HCT116 (cell line): ENCODE measurements at regions not wholly inside any gene's neighbourhood (a gene's known extent, or its start where the extent isn't known, plus 50 kb on each side); places are given as distances from the start of the nearest gene placed in this dataset.
"Not testable (repeated sequence)": the region's sequence is repeated elsewhere in the genome, so short reads cannot be mapped to it uniquely, and the experiment has no call there.

Source experiments
- ATAC-seq: fragments of 200-7000 bp; cut with Tn5 transposase; 2 replicates; pipeline ENCODE4 v1.9.1; 2020; ENCODE audit warnings: mild to moderate bottlenecking, moderate library complexity
- BruUV-seq: library from RNA; stranded (reverse); fragments of 400-500 nt; replicated peaks from 2 replicates; lab custom pipeline; 2021; lab: Mats Ljungman, UMichigan
- CTCF ChIA-PET: fragments of 300-600 bp; sonication (Branson Sonifier 250); formaldehyde crosslinking; loops from one replicate; lab custom pipeline; 2021; ENCODE audit warnings: antibody characterized with exemption; lab: Charles Lee
- POLR2A ChIA-PET: fragments of 300-600, 350-600 bp; sonication (Branson Sonifier 250); formaldehyde crosslinking; loops from one replicate; lab custom pipeline; 2021; ENCODE audit warnings: antibody characterized with exemption; lab: Charles Lee
- RAD21 ChIA-PET, 2 experiments: fragments of 300-600 bp; sonication (Branson Sonifier 250); formaldehyde crosslinking; loops; one replicate each; lab custom pipeline; 2023; ENCODE audit warnings: low total read pairs in 2 of 2; ENCODE audit not compliant: uncharacterized antibody in 2 of 2, unreplicated experiment in 2 of 2, low non-redundant PET in 1 of 2; lab: Charles Lee
- DNase-seq: peaks from one replicate; pipeline ENCODE4 v3.0.0-alpha.2; 2010; ENCODE audit warnings: low read depth, low spot score
- H2AFZ ChIP-seq: fragments of 200-600 bp; shearing (Covaris generic), sonication (generic); 2 replicates; pipeline ENCODE4 v1.6.1; 2017; ENCODE audit warnings: low read depth, mixed run types, mixed read lengths, antibody characterized with exemption, low read length; ENCODE audit not compliant: poor library complexity, severe bottlenecking
- H3K27ac ChIP-seq: 2 replicates; pipeline ENCODE4 v1.5.1; 2012; ENCODE audit warnings: low read depth, low read length
- H3K27me3 ChIP-seq: fragments of 200-600 bp; sonication (generic); 2 replicates; pipeline ENCODE4 v1.6.1; 2016; ENCODE audit warnings: mixed run types, low read length, mixed read lengths; ENCODE audit not compliant: insufficient read depth
- H3K36me3 ChIP-seq, 2 experiments: fragments of 200-500 bp in 1 of 2; fragments of 200-600 bp in 1 of 2; sonication (Bioruptor generic) in 1 of 2; sonication (generic) in 1 of 2; 2 replicates each; pipeline versions ENCODE4 v1.5.1 to v1.6.1; 2014 to 2016; ENCODE audit warnings: low read length in 2 of 2, inconsistent platforms in 1 of 2, mixed read lengths in 1 of 2, mixed run types in 1 of 2; ENCODE audit not compliant: insufficient read depth in 2 of 2, control insufficient read depth in 1 of 2
- H3K4me1 ChIP-seq, 2 experiments: fragments of 200-600 bp in 1 of 2; sonication (generic) in 1 of 2; 2 replicates each; pipeline versions ENCODE4 v1.5.1 to v1.6.1; 2012 to 2017; ENCODE audit warnings: low read length in 2 of 2, inconsistent platforms in 1 of 2, mild to moderate bottlenecking in 1 of 2, mixed read lengths in 1 of 2, mixed run types in 1 of 2, moderate library complexity in 1 of 2; ENCODE audit not compliant: insufficient read depth in 2 of 2, control insufficient read depth in 1 of 2
- H3K4me2 ChIP-seq: fragments of 200-600 bp; sonication (generic); 2 replicates; pipeline ENCODE4 v1.6.1; 2017; ENCODE audit warnings: mixed run types, low read length, mixed read lengths
- H3K4me3 ChIP-seq, 2 experiments: fragments of 200-600 bp in 1 of 2; sonication (generic) in 1 of 2; replicated peaks in 1 of 2; 2 replicates each; pipeline ENCODE4 v1.5.1; 2011 to 2016; ENCODE audit warnings: low read length in 2 of 2, control low read depth in 1 of 2, low read depth in 1 of 2, mild to moderate bottlenecking in 1 of 2, mixed read lengths in 1 of 2, mixed run types in 1 of 2
- H3K79me2 ChIP-seq: fragments of 200-600 bp; sonication (generic); 2 replicates; pipeline ENCODE4 v1.6.1; 2017; ENCODE audit warnings: mild to moderate bottlenecking, mixed run types, low read length, moderate library complexity, mixed read lengths; ENCODE audit not compliant: insufficient read depth
- H3K9ac ChIP-seq: fragments of 200-600 bp; sonication (generic); 2 replicates; pipeline ENCODE4 v1.6.1; 2016; ENCODE audit warnings: low read length, mixed read lengths
- H3K9me2 ChIP-seq: fragments of 200-600 bp; sonication (generic), shearing (Covaris generic); 2 replicates; pipeline ENCODE4 v1.6.1; 2017; ENCODE audit warnings: mixed run types, mild to moderate bottlenecking, moderate library complexity; ENCODE audit not compliant: insufficient read depth
- H3K9me3 ChIP-seq, 2 experiments: fragments of 200-500 bp in 1 of 2; fragments of 200-600 bp in 1 of 2; sonication (Bioruptor generic) in 1 of 2; sonication (generic) in 1 of 2; 2 replicates each; pipeline ENCODE4 v1.6.1; 2014 to 2017; ENCODE audit warnings: low read length in 2 of 2, mixed read lengths in 2 of 2, inconsistent platforms in 1 of 2, low read depth in 1 of 2, mild to moderate bottlenecking in 1 of 2, mixed run types in 1 of 2, moderate library complexity in 1 of 2; ENCODE audit not compliant: control insufficient read depth in 1 of 2, insufficient read depth in 1 of 2
- H4K20me1 ChIP-seq: fragments of 200-600 bp; sonication (generic), shearing (Covaris generic); 2 replicates; pipeline ENCODE4 v1.6.1; 2017; ENCODE audit warnings: mixed run types, mild to moderate bottlenecking, moderate library complexity; ENCODE audit not compliant: insufficient read depth
- EGR1 ChIP-seq: IDR thresholded peaks from 2 replicates; pipeline ENCODE4 v1.6.1; 2012; ENCODE audit warnings: low read depth
- EZH2 ChIP-seq: fragments of 200-600 bp; sonication (generic); IDR thresholded peaks from 2 replicates; pipeline ENCODE4 v1.6.1; 2017; ENCODE audit warnings: antibody characterized with exemption, mixed run types
- FOSL1 ChIP-seq: IDR thresholded peaks from 2 replicates; pipeline ENCODE4 v1.6.1; 2012; ENCODE audit warnings: low read depth
- POLR2A ChIP-seq: IDR thresholded peaks from 2 replicates; pipeline ENCODE4 v1.7.0; 2011; ENCODE audit warnings: borderline replicate concordance; ENCODE audit not compliant: insufficient read depth, insufficient read length; ENCODE audit errors: extremely low read depth
- POLR2AphosphoS5 ChIP-seq: IDR thresholded peaks from 2 replicates; pipeline ENCODE4 v1.6.1; 2011; ENCODE audit warnings: mild to moderate bottlenecking, low read depth, low read length, moderate library complexity
- intact Hi-C: fragments of 100-400 bp; cut with micrococcal nuclease; formaldehyde crosslinking; loops from 2 replicates; pipeline ENCODE4 v1.10.0; 2022
- TF ChIP-seq, protein P1 (sequence below), 3 experiments: fragments of 200-600 bp in 1 of 3; sonication (generic) in 1 of 3; IDR thresholded peaks in 2 of 3; conservative IDR thresholded peaks in 1 of 3; 2 replicates each; pipeline ENCODE4 v1.5.1; 2012 to 2017; ENCODE audit warnings: low read depth in 2 of 3, low read length in 2 of 3, antibody characterized with exemption in 1 of 3, borderline replicate concordance in 1 of 3, control low read depth in 1 of 3, mild to moderate bottlenecking in 1 of 3, mixed read lengths in 1 of 3, mixed run types in 1 of 3, moderate library complexity in 1 of 3; ENCODE audit not compliant: insufficient read depth in 1 of 3
- TF ChIP-seq, protein P2 (sequence below): IDR thresholded peaks from 2 replicates; pipeline ENCODE4 v1.6.1; 2011; ENCODE audit warnings: mild to moderate bottlenecking, low read length, moderate library complexity; ENCODE audit not compliant: insufficient replicate concordance; ENCODE audit errors: extremely low read depth
- TF ChIP-seq, protein P3 (sequence below): IDR thresholded peaks from 2 replicates; pipeline ENCODE4 v1.6.1; 2012

- POLR2A ChIA-PET, H3K9me2 ChIP-seq, H3K36me3 ChIP-seq, H3K9me3 ChIP-seq, H3K9ac ChIP-seq, CTCF ChIA-PET, DNase-seq, H3K79me2 ChIP-seq, H2AFZ ChIP-seq, ATAC-seq, H3K4me2 ChIP-seq, RAD21 ChIA-PET, H3K27me3 ChIP-seq, H3K27ac ChIP-seq, H3K4me3 ChIP-seq, H3K4me1 ChIP-seq, BruUV-seq, intact Hi-C loops, H4K20me1 ChIP-seq: not testable (repeated sequence)
Observed at GRCh38 chr14:105621479-105622328, 95.3 kb downstream of the TMEM121 start.

DNA sequence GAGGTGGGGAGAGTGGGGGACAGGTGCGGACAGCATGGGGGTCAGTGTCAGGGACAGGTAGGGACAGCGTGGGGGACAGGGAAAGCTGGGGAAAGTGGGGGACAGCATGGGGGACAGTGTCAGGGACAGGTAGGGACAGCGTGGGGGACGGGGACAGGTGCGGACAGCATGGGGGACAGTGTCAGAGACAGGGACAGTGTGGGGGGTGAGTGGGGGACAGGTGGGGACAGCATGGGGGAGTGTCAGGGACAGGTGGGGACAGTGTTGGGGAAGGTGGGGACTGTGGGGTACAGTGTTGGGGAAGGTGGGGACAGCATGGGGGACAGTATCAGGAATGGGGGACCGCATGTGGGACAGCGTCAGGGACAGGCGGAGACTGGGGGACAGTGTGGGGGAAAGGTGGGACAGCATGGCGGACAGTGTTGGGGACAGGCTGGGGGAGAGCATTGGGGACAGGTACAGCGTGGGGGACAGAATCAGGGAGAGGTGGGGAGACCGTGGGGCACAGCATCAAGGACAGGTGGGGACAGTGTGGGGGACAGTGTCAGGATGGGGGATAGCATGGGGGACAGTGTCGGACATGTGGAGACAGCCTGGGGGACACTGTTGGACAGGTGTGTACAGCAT is 96.1 kb downstream of the TMEM121 start:
- H4K20me1 ChIP-seq = no peaks in the 10 kb centered on the region
- ATAC-seq = no peak
- RAD21 ChIA-PET = no interaction called here
- no peaks in the 10 kb centered on the region for H3K4me1 ChIP-seq
- CTCF ChIA-PET = no interaction called here
- H3K79me2 ChIP-seq = no peaks in the 10 kb centered on the region
- TF ChIP-seq, protein P1, sequence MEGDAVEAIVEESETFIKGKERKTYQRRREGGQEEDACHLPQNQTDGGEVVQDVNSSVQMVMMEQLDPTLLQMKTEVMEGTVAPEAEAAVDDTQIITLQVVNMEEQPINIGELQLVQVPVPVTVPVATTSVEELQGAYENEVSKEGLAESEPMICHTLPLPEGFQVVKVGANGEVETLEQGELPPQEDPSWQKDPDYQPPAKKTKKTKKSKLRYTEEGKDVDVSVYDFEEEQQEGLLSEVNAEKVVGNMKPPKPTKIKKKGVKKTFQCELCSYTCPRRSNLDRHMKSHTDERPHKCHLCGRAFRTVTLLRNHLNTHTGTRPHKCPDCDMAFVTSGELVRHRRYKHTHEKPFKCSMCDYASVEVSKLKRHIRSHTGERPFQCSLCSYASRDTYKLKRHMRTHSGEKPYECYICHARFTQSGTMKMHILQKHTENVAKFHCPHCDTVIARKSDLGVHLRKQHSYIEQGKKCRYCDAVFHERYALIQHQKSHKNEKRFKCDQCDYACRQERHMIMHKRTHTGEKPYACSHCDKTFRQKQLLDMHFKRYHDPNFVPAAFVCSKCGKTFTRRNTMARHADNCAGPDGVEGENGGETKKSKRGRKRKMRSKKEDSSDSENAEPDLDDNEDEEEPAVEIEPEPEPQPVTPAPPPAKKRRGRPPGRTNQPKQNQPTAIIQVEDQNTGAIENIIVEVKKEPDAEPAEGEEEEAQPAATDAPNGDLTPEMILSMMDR (IDR thresholded peaks at IDR 0.05 in 2 of 3, conservative IDR thresholded peaks at IDR 0.05 in 1 of 3; ENCODE audit: borderline replicate concordance in 1 of 3, insufficient read depth in 1 of 3, low read depth in 2 of 3, low read length in 2 of 3) = no peak
- TF ChIP-seq POLR2AphosphoS5 (no peak), POLR2A (no peak), EZH2 (no peak), EGR1 (no peak), FOSL1 (no peak)
- TF ChIP-seq, protein P2, sequence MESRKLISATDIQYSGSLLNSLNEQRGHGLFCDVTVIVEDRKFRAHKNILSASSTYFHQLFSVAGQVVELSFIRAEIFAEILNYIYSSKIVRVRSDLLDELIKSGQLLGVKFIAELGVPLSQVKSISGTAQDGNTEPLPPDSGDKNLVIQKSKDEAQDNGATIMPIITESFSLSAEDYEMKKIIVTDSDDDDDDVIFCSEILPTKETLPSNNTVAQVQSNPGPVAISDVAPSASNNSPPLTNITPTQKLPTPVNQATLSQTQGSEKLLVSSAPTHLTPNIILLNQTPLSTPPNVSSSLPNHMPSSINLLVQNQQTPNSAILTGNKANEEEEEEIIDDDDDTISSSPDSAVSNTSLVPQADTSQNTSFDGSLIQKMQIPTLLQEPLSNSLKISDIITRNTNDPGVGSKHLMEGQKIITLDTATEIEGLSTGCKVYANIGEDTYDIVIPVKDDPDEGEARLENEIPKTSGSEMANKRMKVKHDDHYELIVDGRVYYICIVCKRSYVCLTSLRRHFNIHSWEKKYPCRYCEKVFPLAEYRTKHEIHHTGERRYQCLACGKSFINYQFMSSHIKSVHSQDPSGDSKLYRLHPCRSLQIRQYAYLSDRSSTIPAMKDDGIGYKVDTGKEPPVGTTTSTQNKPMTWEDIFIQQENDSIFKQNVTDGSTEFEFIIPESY = no peak
- TF ChIP-seq, protein P3, sequence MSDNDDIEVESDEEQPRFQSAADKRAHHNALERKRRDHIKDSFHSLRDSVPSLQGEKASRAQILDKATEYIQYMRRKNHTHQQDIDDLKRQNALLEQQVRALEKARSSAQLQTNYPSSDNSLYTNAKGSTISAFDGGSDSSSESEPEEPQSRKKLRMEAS = no peak
- no peaks in the 10 kb centered on the region for H3K9me3 ChIP-seq
- H3K9me2 ChIP-seq = no peaks in the 10 kb centered on the region
- intact Hi-C loops = no loop called here
- no peaks in the 10 kb centered on the region for H3K36me3 ChIP-seq
- H2AFZ ChIP-seq = no peak overlapping the region
- POLR2A ChIA-PET = no interaction called here
- no peaks in the 10 kb centered on the region for H3K27me3 ChIP-seq
- no peak overlapping the region for H3K9ac ChIP-seq
- DNase-seq = no peak
- no TSS peak for BruUV-seq
- no peak overlapping the region for H3K4me3 ChIP-seq
- no peak overlapping the region for H3K27ac ChIP-seq
- no peak overlapping the region for H3K4me2 ChIP-seq

DNA sequence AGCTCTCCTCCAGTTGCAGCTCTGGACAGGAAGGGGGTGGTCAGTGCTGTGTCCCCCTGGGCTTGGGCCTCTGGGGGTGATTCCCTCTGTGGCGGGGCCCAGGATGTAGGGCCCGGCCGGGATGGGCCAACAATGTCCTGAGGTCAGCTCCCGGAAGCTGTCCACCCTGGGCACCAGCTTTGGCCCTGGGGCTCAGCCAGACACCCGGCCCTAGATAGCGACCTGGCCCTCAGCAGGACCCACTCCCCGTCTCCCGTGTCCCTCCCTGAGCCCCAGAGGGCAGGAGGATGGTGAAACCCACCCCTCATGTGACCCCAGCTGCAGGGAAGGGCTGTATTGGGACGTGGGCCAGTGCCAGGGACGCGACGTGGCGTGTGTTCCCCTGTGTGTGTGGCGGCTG is 96.8 kb downstream of the TMEM121 start:
- H4K20me1 ChIP-seq, H3K9ac ChIP-seq, H3K4me2 ChIP-seq, DNase-seq, H3K27ac ChIP-seq, H3K79me2 ChIP-seq, H2AFZ ChIP-seq, intact Hi-C loops, H3K9me2 ChIP-seq, H3K36me3 ChIP-seq, H3K4me3 ChIP-seq, BruUV-seq, ATAC-seq, H3K27me3 ChIP-seq, CTCF ChIA-PET, POLR2A ChIA-PET, H3K4me1 ChIP-seq, RAD21 ChIA-PET, H3K9me3 ChIP-seq: not testable (repeated sequence)
